ENCODE measurements at regions not wholly inside any gene's neighbourhood (a gene's known extent, or its start where the extent isn't known, plus 50 kb on each side); places are given as distances from the start of the nearest gene placed in this dataset.
A peak's percentile ranks its signal among the peaks of the same experiment; 100 is the strongest.

- TF ChIP-seq CTCF (IDR thresholded peaks at IDR 0.05) (no peak), POLR2A (IDR thresholded peaks at IDR 0.05) (no peak)
- intact Hi-C loops (cut with DNase I), result no loop called here
- Histone ChIP-seq H3K9me3 (no peaks in the 10 kb centered on the region), H3K4me3 (no peak overlapping the region), H3K36me3 (no peaks in the 10 kb centered on the region), H3K4me1 (no peaks in the 10 kb centered on the region), H3K27me3 (no peaks in the 10 kb centered on the region), H3K27ac (no peak overlapping the region)
- 67% methylated on average over 4 of the region's 4 CpGs for WGBS (ENCODE audit: insufficient coverage, low coverage, low lambda C conversion rate, missing lambda C conversion rate)
- ATAC-seq (no peak), DNase-seq (no peak)
Measured at GRCh38 chrX:138930583-138930945, 219.0 kb upstream of the FGF13 start.

- TF ChIP-seq CTCF (IDR thresholded peaks at IDR 0.05) (no peak), POLR2A (IDR thresholded peaks at IDR 0.05) (no peak)
- no peaks in the 10 kb centered on the region for H3K4me1 ChIP-seq
- DNase-seq, result no peak
- intact Hi-C loops (cut with DNase I), result no loop called here
- no peaks in the 10 kb centered on the region for H3K27me3 ChIP-seq
- H3K27ac ChIP-seq, result no peak overlapping the region
- no peaks in the 10 kb centered on the region for H3K9me3 ChIP-seq
- 43% methylated on average over 4 of the region's 4 CpGs for WGBS (ENCODE audit: insufficient coverage, low coverage, low lambda C conversion rate, missing lambda C conversion rate)
- H3K4me3 ChIP-seq, result no peak overlapping the region
- no peaks in the 10 kb centered on the region for H3K36me3 ChIP-seq
- ATAC-seq, result no peak
Measured at GRCh38 chrX:138929926-138930582, 218.5 kb upstream of the FGF13 start.

- Histone ChIP-seq H3K27me3 (no peaks in the 10 kb centered on the region), H3K36me3 (no peaks in the 10 kb centered on the region), H3K27ac (no peak overlapping the region), H3K9me3 (no peaks in the 10 kb centered on the region), H3K4me1 (no peaks in the 10 kb centered on the region), H3K4me3 (no peak overlapping the region)
- DNase-seq (no peak), ATAC-seq (no peak)
- TF ChIP-seq POLR2A (IDR thresholded peaks at IDR 0.05), result no peak
- no peak for TF ChIP-seq CTCF (IDR thresholded peaks at IDR 0.05)
- intact Hi-C loops (cut with DNase I), result no loop called here
- 30% methylated on average over 1 of the region's 1 CpG for WGBS (ENCODE audit: insufficient coverage, low coverage, low lambda C conversion rate, missing lambda C conversion rate)
Measured at GRCh38 chrX:138928737-138929459, 217.4 kb upstream of the FGF13 start.

- DNase-seq (no peak), ATAC-seq (peak in 2 of 4 donors; percentile 24 to 47)
- no peaks in the 10 kb centered on the region for H3K27me3 ChIP-seq
- H3K9me3 ChIP-seq, result no peaks in the 10 kb centered on the region
- intact Hi-C loops (cut with DNase I), result no loop called here
- TF ChIP-seq POLR2A (IDR thresholded peaks at IDR 0.05), result no peak
- H3K36me3 ChIP-seq, result no peaks in the 10 kb centered on the region
- no peaks in the 10 kb centered on the region for H3K4me1 ChIP-seq
- no peak overlapping the region for H3K27ac ChIP-seq
- no peak overlapping the region for H3K4me3 ChIP-seq
- 47% methylated on average over 3 of the region's 3 CpGs for WGBS (ENCODE audit: insufficient coverage, low coverage, low lambda C conversion rate, missing lambda C conversion rate)
Measured at GRCh38 chrX:138925330-138925729, 213.8 kb upstream of the FGF13 start.

GRCh38 chrX:138923805-138924204 is 212.3 kb upstream of the FGF13 start:
- Histone ChIP-seq H3K9me3 (no peaks in the 10 kb centered on the region), H3K27me3 (no peaks in the 10 kb centered on the region), H3K4me1 (no peaks in the 10 kb centered on the region), H3K27ac (no peak overlapping the region), H3K4me3 (no peak overlapping the region), H3K36me3 (no peaks in the 10 kb centered on the region)
- TF ChIP-seq POLR2A (IDR thresholded peaks at IDR 0.05) (no peak), CTCF (IDR thresholded peaks at IDR 0.05) (no peak)
- ATAC-seq (no peak), DNase-seq (no peak)
- intact Hi-C loops (cut with DNase I), result no loop called here
